HG03521 (cell line): ENCODE measurements at regions not wholly inside any gene's neighbourhood (a gene's known extent, or its start where the extent isn't known, plus 50 kb on each side); places are given as distances from the start of the nearest gene placed in this dataset.
"Not testable (repeated sequence)": the region's sequence is repeated elsewhere in the genome, so short reads cannot be mapped to it uniquely, and the experiment has no call there.

Experiments
- ATAC-seq: cut with Tn5 transposase; IDR thresholded peaks from one replicate; pipeline ENCODE4 v1.9.1; 2021; ENCODE audit warnings: mild to moderate bottlenecking, moderate library complexity; ENCODE audit not compliant: unreplicated experiment

DNA sequence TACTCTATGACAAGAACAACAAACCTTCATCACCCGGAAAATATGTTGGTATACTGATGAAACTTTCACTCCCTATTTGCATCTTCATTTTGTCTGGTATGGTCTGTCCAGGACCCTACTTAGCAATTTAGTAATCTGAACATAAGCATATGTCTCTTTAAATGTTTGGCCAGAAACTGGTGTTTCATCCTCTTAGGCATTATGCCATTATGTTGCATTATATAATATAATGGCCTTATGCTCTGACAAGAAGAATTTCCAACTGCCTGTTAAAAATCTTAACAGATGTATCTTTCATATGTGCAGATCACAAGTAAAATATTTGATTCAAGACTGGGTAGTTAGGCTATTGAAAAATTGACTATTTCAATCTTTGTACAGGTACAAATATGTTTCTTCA is 610.6 kb upstream of the PRR20A start:
- no peak for ATAC-seq

DNA sequence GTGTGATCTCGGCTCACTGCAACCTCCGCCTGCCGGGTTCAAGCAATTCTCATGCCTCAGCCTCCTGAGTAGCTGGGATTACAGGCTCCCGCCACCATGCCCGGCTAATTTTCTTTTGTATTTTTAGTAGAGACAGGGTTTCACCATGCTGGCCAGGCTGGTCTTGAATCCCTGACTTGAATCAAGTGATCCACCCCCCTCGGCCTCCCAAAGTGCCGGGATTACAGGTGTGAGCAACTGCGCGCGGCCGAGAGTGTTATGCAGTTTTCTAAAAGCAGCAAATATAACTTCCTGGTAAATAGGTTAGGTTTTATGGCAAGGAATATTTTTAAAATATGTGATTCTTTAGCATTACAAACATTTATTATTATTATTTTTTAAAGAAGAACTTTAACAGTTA is 592.8 kb upstream of the PRR20A start:
- not testable (repeated sequence) for ATAC-seq

- no peak for ATAC-seq
Measured at GRCh38 chr13:56558698-56559320, 581.9 kb upstream of the PRR20A start.

DNA sequence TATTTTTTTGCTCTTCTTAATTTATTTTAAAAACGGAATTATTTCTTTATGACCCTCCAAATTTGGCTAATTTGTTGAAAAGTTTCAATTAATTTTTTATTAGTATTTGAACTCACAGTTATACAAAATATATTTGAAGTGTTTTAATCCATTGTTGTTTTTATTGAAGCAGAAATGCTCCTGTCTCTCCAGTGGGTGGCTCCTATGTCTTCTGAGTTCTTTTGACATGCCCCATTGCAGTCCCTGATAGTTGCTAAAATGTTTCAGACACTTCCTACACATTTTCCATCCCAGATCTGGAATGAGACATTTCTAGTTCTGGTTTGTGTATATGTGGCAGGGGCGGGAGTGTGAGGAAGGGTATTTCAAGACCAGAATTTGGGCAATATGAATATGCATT is 579.4 kb upstream of the PRR20A start:
- no peak for ATAC-seq

DNA sequence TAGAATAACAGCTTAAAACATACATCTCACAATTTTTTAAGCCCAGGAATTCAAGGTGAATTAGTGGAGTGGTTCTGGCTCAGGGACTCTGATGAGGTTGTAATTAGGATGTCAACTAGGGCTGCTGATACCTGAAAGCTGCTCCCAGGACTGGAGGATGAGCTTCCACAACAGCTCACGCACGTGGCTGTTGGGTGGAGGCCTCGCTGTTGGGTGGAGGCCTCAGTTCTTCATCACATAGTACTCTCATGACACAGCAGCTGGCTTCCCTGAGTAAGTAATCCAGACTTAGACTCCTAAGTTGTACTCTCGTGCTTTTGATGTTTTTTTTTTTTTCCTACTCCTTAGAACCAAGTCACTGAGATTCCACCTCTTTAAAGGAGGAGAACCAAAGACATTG is 577.1 kb upstream of the PRR20A start:
- no peak for ATAC-seq

DNA sequence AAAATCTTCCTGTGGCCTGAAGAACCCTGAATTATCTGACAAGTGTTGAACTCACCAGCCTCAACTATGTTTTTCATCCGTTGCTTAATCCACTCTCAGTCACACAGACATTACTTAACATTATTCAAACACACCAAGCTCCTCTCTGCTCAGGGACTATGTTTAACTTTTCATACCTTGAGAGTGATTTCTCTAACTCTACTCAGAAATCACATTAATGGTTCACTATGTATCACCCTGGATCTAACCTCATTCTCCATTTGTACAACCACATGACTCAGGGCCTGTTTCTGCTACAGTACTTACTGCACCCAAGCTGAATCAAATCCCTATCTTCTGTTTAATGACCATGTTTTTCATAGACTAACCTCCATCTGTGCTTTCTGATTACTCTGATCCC is 553.7 kb upstream of the PRR20A start:
- ATAC-seq = no peak

- no peak for ATAC-seq
Measured at GRCh38 chr13:56615572-56615971, 525.1 kb upstream of the PRR20A start.

DNA sequence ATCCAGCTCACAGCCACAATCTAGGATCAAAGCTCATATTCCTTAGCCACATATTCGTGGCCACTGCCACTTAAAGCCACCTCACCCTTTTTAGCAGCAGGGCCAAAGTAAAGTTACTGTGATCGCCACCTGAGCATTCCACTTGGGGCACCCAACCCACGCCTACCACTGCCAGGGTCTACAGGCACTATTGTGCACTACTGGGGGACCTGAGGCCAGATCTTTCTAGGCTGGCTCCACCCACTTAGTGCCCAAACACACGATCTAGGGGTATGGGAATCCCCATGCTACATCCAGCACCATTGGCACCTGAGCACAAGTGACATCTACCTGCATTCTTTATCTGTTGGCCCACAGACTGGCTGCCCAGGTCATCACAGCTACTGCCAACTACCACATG is 517.9 kb upstream of the PRR20A start:
- no peak for ATAC-seq

DNA sequence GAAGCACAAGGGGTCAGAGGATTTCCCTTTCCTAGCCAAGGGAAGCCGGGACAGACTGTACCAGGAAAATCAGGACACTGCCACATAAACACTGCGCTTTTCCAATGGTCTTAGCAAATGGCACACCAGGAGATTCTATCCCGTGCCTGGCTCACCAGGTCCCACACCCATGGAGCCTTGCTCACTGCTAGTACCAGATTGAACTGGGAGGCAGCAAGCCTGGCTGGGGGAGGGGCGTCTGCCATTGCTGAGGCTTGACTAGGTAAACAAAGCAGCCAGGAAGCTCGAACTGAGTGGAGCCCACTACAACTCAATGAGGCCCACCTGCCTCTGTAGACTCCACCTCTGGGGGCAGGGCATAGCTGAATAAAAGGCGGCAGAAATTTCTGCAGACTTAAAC is 511.8 kb upstream of the PRR20A start:
- not testable (repeated sequence) for ATAC-seq

- not testable (repeated sequence) for ATAC-seq
Measured at GRCh38 chr13:56631060-56631459, 509.7 kb upstream of the PRR20A start.

GRCh38 chr13:56653043-56653442 is 487.7 kb upstream of the PRR20A start:
- no peak for ATAC-seq

- ATAC-seq = no peak
Measured at GRCh38 chr13:56659041-56659471, 481.7 kb upstream of the PRR20A start.

GRCh38 chr13:56670563-56670962 is 470.2 kb upstream of the PRR20A start:
- no peak for ATAC-seq

DNA sequence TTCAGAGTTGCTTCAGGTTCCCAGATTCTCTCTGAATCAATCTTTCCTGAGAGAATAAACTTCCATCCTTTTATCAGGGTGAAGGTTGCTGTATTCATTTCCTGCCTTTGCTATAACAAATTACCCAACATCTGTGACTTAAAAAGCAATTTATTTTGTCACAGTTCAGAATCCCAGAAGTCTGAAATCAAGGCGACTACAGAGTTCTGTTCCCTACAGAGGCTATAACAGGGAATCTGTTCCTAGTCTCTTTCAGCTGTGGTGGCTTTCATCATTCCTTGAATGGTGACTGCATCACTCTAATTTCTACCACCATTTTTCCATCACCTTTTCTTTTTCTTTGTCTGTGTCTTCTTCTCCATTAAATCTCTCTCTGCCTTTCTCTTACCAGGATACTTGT is 459.3 kb upstream of the PRR20A start:
- no peak for ATAC-seq

- no peak for ATAC-seq
Measured at GRCh38 chr13:56687131-56687530, 453.6 kb upstream of the PRR20A start.

DNA sequence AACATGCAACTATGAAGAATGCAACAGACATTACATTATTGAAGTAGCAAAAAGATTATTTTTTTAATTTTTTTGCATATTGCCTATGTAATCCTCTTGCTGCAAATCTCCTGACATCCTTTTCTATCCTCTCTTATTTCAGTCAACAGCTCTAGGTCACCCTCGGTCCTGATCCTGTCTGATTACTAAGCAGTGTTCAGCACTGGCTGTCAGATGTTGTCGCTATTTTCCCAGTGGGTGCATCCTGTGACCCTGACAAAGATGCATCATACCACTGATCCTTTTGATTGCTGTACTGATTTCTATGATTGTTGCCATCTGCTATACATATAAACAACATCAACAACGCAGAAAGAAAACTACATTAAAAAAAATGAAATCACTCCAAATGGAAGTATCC is 443.7 kb upstream of the PRR20A start:
- ATAC-seq = no peak

DNA sequence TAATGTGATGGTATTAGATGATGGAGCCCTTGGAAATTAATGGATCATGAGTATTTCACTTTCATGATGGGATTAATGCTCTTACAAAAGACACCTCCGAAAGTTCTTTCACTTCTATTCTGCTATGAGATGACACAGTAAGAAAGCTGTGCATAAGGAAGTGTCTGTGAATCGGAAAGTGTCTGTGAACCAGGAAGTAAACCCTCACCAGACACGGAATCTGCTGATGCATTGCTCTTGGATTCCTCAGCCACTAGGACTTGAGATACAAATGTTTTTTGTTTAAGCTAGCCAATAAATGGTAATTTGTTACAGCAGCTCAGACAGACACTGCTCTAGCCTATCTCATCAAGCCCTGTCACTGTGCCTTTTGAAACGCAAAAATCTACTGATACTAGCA is 440.4 kb upstream of the PRR20A start:
- no peak for ATAC-seq

DNA sequence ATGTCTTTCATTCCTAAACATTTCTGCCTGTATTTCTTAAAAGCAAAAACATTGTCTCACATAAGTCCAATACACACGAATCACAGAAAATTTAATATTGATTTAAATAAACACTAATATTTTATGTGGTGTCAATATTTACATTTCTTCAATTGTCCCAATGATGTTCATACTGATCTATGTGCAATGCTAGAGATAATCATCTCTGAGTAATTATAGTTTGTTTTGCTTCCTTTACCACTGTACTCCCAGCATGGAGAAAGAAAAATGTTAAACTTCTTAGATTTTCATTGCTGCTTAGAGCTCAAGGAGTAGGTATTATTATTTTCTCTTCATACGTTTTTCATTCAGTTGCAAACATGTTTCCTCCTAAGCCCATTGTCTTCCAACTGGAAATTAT is 434.2 kb upstream of the PRR20A start:
- no peak for ATAC-seq

GRCh38 chr13:56713656-56714055 is 427.1 kb upstream of the PRR20A start:
- no peak for ATAC-seq

DNA sequence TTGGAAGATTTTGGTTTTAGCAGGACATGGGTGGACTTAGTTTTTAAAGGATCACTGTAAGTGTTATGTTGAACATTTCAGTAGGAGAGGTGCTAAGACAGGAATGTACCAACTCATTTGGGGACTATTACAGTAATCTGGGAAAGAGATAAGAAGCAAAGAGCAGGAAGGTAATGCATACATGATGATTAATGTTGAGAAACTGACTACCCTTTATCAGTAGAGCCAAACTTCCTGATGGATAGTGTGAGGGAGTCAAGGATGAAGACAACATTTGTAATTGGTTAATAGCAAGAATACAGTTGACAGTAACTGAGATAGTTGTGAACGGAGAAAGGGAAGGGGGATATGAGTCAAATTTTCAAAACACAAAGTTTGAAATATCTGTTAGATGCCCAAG is 421.9 kb upstream of the PRR20A start:
- no peak for ATAC-seq

GRCh38 chr13:56720841-56721240 is 419.9 kb upstream of the PRR20A start:
- ATAC-seq = no peak

DNA sequence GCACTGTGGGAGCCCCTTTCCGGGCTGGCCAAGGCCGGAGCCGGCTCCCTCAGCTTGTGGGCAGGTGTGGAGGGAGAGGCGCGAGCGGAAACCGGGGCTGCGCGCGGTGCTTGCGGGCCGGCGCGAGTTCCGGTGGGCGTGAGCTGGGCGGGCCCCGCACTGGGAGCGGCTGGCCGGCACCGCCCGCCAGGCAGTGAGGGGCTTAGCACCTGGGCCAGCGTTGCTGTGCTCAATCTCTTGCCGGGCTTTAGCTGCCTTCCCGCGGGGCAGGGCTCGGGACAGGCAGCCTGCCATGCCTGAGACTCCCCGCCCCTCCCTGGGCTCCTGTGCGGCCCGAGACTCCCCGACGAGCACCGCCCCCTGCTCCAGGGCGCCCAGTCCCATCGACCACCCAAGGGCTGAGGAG is 405.2 kb upstream of the PRR20A start:
- ATAC-seq = no peak

GRCh38 chr13:56736966-56737365 is 403.8 kb upstream of the PRR20A start:
- no peak for ATAC-seq
